ENCODE measurements at regions not wholly inside any gene's neighbourhood (a gene's known extent, or its start where the extent isn't known, plus 50 kb on each side); places are given as distances from the start of the nearest gene placed in this dataset.

GRCh38 chr7:25812086-25812850, 339.7 kb upstream of the NFE2L3 start:
- no peak for DNase-seq (ENCODE audit: low read depth in 2 of 2)

GRCh38 chr7:25813381-25813780, 338.6 kb upstream of the NFE2L3 start:
- DNase-seq (ENCODE audit: low read depth in 2 of 2) = no peak

- no peak for DNase-seq (ENCODE audit: low read depth in 2 of 2)
These were observed 336.3 kb upstream of the NFE2L3 start for GRCh38 chr7:25815711-25816110.

GRCh38 chr7:25820432-25821040, 331.5 kb upstream of the NFE2L3 start:
- no peak for DNase-seq (ENCODE audit: low read depth in 2 of 2)

- no peak for DNase-seq (ENCODE audit: low read depth in 2 of 2)
These were observed 330.8 kb upstream of the NFE2L3 start for GRCh38 chr7:25821225-25821624.

- DNase-seq (ENCODE audit: low read depth in 2 of 2) = no peak
These were observed 329.2 kb upstream of the NFE2L3 start for GRCh38 chr7:25822823-25823222.

- DNase-seq (ENCODE audit: low read depth in 2 of 2) = no peak
These were observed 328.4 kb upstream of the NFE2L3 start for GRCh38 chr7:25823571-25823970.

- DNase-seq (ENCODE audit: low read depth in 2 of 2) = no peak
These were observed 323.5 kb upstream of the NFE2L3 start for GRCh38 chr7:25828468-25828867.

GRCh38 chr7:25829663-25830062, 322.3 kb upstream of the NFE2L3 start:
- DNase-seq (ENCODE audit: low read depth in 2 of 2) = no peak

GRCh38 chr7:25830215-25830614, 321.8 kb upstream of the NFE2L3 start:
- no peak for DNase-seq (ENCODE audit: low read depth in 2 of 2)

GRCh38 chr7:25831062-25831691, 320.8 kb upstream of the NFE2L3 start:
- DNase-seq (ENCODE audit: low read depth in 2 of 2) = no peak

GRCh38 chr7:25831831-25832411, 320.1 kb upstream of the NFE2L3 start:
- no peak for DNase-seq (ENCODE audit: low read depth in 2 of 2)

- DNase-seq (ENCODE audit: low read depth in 2 of 2) = no peak
These were observed 319.5 kb upstream of the NFE2L3 start for GRCh38 chr7:25832456-25832855.

GRCh38 chr7:25832929-25833328, 319.1 kb upstream of the NFE2L3 start:
- DNase-seq (ENCODE audit: low read depth in 2 of 2) = no peak

- no peak for DNase-seq (ENCODE audit: low read depth in 2 of 2)
These were observed 317.9 kb upstream of the NFE2L3 start for GRCh38 chr7:25834050-25834449.

- no peak for DNase-seq (ENCODE audit: low read depth in 2 of 2)
These were observed 316.8 kb upstream of the NFE2L3 start for GRCh38 chr7:25835197-25835596.

GRCh38 chr7:25839084-25839769, 312.8 kb upstream of the NFE2L3 start:
- no peak for DNase-seq (ENCODE audit: low read depth in 2 of 2)

- no peak for DNase-seq (ENCODE audit: low read depth in 2 of 2)
These were observed 311.7 kb upstream of the NFE2L3 start for GRCh38 chr7:25840209-25840792.

- no peak for DNase-seq (ENCODE audit: low read depth in 2 of 2)
These were observed 310.4 kb upstream of the NFE2L3 start for GRCh38 chr7:25841575-25841974.

GRCh38 chr7:25842201-25842733, 309.7 kb upstream of the NFE2L3 start:
- no peak for DNase-seq (ENCODE audit: low read depth in 2 of 2)

GRCh38 chr7:25843467-25843866, 308.5 kb upstream of the NFE2L3 start:
- no peak for DNase-seq (ENCODE audit: low read depth in 2 of 2)
